Keratinocyte (primary cell): ENCODE measurements at regions not wholly inside any gene's neighbourhood (a gene's known extent, or its start where the extent isn't known, plus 50 kb on each side); places are given as distances from the start of the nearest gene placed in this dataset.

Experiments used
- DNase-seq: peaks from one replicate; pipeline ENCODE4 v3.0.0-alpha.2; 2011; ENCODE audit warnings: low read depth, missing footprints, low spot score
- FAIRE-seq: peaks from 2 replicates; lab custom pipeline; 2011; peaks lifted over from hg19 to GRCh38; lab: Jason Lieb, UNC
- H2AFZ ChIP-seq: 2 replicates; pipeline ENCODE4 v1.6.0; 2012; ENCODE audit warnings: low read length, control low read depth, inconsistent platforms; ENCODE audit not compliant: control insufficient read depth
- H3K27ac ChIP-seq: 2 replicates; pipeline ENCODE4 v1.5.1; 2011; ENCODE audit warnings: low read length; ENCODE audit not compliant: control insufficient read depth, insufficient read depth
- H3K27me3 ChIP-seq: 3 replicates; pipeline ENCODE4 v1.6.0; 2011; ENCODE audit warnings: low read length; ENCODE audit not compliant: control insufficient read depth, insufficient read depth; ENCODE audit errors: extremely low read depth
- H3K36me3 ChIP-seq, 2 experiments: 2 replicates in 1 of 2; 3 replicates in 1 of 2; pipeline ENCODE4 v1.5.1; 2011; ENCODE audit warnings: low read length in 2 of 2, mild to moderate bottlenecking in 1 of 2; ENCODE audit not compliant: control insufficient read depth in 2 of 2, insufficient read depth in 2 of 2; ENCODE audit errors: extremely low read depth in 1 of 2
- H3K4me1 ChIP-seq: 3 replicates; pipeline ENCODE4 v1.5.1; 2011; ENCODE audit warnings: low read length; ENCODE audit not compliant: control insufficient read depth, insufficient read depth; ENCODE audit errors: extremely low read depth
- H3K4me2 ChIP-seq: 3 replicates; pipeline ENCODE4 v1.6.0; 2011; ENCODE audit warnings: low read depth, low read length; ENCODE audit not compliant: control insufficient read depth, insufficient read depth; ENCODE audit errors: extremely low read depth
- H3K4me3 ChIP-seq, 3 experiments: fragments of 200-600 bp in 1 of 3; sonication (generic) in 1 of 3; 2 replicates in 2 of 3; 3 replicates in 1 of 3; pipeline ENCODE4 v1.5.1; 2011 to 2016; ENCODE audit warnings: low read length in 3 of 3, mild to moderate bottlenecking in 3 of 3, control low read depth in 2 of 3, inconsistent platforms in 1 of 3, low read depth in 1 of 3, mixed read lengths in 1 of 3, mixed run types in 1 of 3, moderate library complexity in 1 of 3; ENCODE audit not compliant: control insufficient read depth in 2 of 3, insufficient read depth in 2 of 3; ENCODE audit errors: extremely low read depth in 1 of 3
- H3K79me2 ChIP-seq: 2 replicates; pipeline ENCODE4 v1.6.0; 2012; ENCODE audit warnings: low read length; ENCODE audit not compliant: control insufficient read depth, insufficient read depth
- H3K9ac ChIP-seq: 3 replicates; pipeline ENCODE4 v1.6.0; 2011; ENCODE audit warnings: low read length; ENCODE audit not compliant: control insufficient read depth, insufficient read depth; ENCODE audit errors: extremely low read depth
- H3K9me1 ChIP-seq: 3 replicates; pipeline ENCODE4 v1.6.0; 2011; ENCODE audit warnings: low read length; ENCODE audit not compliant: control insufficient read depth, insufficient read depth; ENCODE audit errors: extremely low read depth
- H3K9me3 ChIP-seq: 2 replicates; pipeline ENCODE4 v1.5.1; 2012; ENCODE audit warnings: low read depth, low read length; ENCODE audit not compliant: control insufficient read depth
- H4K20me1 ChIP-seq: 3 replicates; pipeline ENCODE4 v1.6.0; 2011; ENCODE audit warnings: low read length; ENCODE audit not compliant: control insufficient read depth, insufficient read depth; ENCODE audit errors: extremely low read depth
- EZH2 ChIP-seq: IDR thresholded peaks from one replicate; pipeline ENCODE4 v1.6.1; 2012; ENCODE audit warnings: inconsistent platforms, mild to moderate bottlenecking, low read length, moderate library complexity
- dilution Hi-C: fragments of 300-500 bp; cut with MboI; formaldehyde crosslinking; loops from one replicate; pipeline ENCODE4 v1.7.0; 2020; ENCODE audit warnings: low sequenced_read_pairs; ENCODE audit not compliant: extremely low pct_ligation_motif_present
- TF ChIP-seq, protein P1 (sequence below), 3 experiments: IDR thresholded peaks in 1 of 3; conservative IDR thresholded peaks in 1 of 3; optimal IDR thresholded peaks in 1 of 3; 2 replicates in 2 of 3; 3 replicates in 1 of 3; pipeline versions ENCODE3 to v1.5.1; 2011; ENCODE audit warnings: low read length in 3 of 3, mild to moderate bottlenecking in 3 of 3, moderate library complexity in 2 of 3, control low read depth in 1 of 3, inconsistent platforms in 1 of 3; ENCODE audit not compliant: insufficient read depth in 2 of 3; ENCODE audit errors: extremely low read depth in 1 of 3

DNA sequence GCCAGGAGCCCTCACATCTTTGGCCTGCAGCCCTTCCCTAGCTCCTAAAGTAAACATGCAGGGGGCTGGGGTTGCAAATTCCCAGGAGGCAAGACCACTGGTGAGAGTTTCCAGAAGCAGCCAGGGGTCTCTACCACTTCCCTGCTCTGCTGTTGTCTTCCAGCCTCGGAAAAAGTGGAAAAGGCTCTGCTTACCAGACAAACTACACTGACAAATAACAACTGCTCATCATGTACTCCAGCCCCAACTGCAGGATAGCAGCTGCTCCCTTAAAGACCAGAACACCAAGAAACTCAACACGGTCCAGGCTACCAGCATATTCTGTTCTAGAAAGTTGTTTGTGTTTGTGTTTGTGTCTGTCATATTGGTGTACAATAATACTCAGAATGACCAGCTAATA lies 187.5 kb upstream of the MARCKS start:
- Histone ChIP-seq H3K27ac (no peak overlapping the region), H3K79me2 (no peaks in the 10 kb centered on the region), H3K4me2 (no peak overlapping the region), H3K4me3 (no peak overlapping the region), H3K9ac (no peak overlapping the region), H3K27me3 (no peaks in the 10 kb centered on the region), H3K9me3 (no peaks in the 10 kb centered on the region), H3K4me1 (peaks cover 5% of the 10 kb centered on the region), H3K9me1 (no peaks in the 10 kb centered on the region), H4K20me1 (no peaks in the 10 kb centered on the region), H2AFZ (no peak overlapping the region), H3K36me3 (no peaks in the 10 kb centered on the region)
- DNase-seq (no peak), FAIRE-seq (no peak)
- dilution Hi-C loops, result no loop called here
- TF ChIP-seq EZH2, result no peak
- TF ChIP-seq, protein P1, sequence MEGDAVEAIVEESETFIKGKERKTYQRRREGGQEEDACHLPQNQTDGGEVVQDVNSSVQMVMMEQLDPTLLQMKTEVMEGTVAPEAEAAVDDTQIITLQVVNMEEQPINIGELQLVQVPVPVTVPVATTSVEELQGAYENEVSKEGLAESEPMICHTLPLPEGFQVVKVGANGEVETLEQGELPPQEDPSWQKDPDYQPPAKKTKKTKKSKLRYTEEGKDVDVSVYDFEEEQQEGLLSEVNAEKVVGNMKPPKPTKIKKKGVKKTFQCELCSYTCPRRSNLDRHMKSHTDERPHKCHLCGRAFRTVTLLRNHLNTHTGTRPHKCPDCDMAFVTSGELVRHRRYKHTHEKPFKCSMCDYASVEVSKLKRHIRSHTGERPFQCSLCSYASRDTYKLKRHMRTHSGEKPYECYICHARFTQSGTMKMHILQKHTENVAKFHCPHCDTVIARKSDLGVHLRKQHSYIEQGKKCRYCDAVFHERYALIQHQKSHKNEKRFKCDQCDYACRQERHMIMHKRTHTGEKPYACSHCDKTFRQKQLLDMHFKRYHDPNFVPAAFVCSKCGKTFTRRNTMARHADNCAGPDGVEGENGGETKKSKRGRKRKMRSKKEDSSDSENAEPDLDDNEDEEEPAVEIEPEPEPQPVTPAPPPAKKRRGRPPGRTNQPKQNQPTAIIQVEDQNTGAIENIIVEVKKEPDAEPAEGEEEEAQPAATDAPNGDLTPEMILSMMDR (optimal IDR thresholded peaks at IDR 0.05 in 1 of 3, IDR thresholded peaks at IDR 0.05 in 1 of 3, conservative IDR thresholded peaks at IDR 0.05 in 1 of 3; ENCODE audit: extremely low read depth in 1 of 3, insufficient read depth in 2 of 3, low read length in 3 of 3), result no peak

DNA sequence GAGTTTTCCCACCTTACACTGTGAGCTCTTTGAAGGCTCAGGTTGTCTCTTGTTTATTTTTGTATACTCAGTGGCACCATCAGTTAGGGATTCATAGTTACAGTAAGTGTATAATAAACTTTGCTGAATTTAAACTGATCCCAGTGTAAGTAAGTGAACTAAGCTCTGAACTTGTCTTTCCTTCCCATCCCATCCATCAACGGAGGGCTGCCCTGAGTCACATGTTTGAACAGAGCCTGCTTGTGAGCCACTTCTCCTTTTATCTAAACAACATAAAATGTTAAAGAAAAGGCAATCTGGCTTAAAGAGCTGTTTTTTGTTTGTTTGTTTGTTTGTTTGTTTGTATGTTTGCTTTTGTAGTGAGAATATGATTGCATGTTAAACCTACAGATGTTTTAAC lies 185.7 kb upstream of the MARCKS start:
- Histone ChIP-seq H3K4me1 (peaks cover 5% of the 10 kb centered on the region), H4K20me1 (no peaks in the 10 kb centered on the region), H3K9me1 (no peaks in the 10 kb centered on the region), H3K36me3 (no peaks in the 10 kb centered on the region), H3K27me3 (no peaks in the 10 kb centered on the region), H3K9ac (no peak overlapping the region), H3K27ac (no peak overlapping the region), H3K9me3 (no peaks in the 10 kb centered on the region), H2AFZ (no peak overlapping the region), H3K4me2 (no peak overlapping the region), H3K79me2 (no peaks in the 10 kb centered on the region), H3K4me3 (no peak overlapping the region)
- dilution Hi-C loops, result no loop called here
- DNase-seq, result no peak
- no peak for FAIRE-seq
- no peak for TF ChIP-seq EZH2
- TF ChIP-seq, protein P1 (optimal IDR thresholded peaks at IDR 0.05 in 1 of 3, IDR thresholded peaks at IDR 0.05 in 1 of 3, conservative IDR thresholded peaks at IDR 0.05 in 1 of 3; ENCODE audit: extremely low read depth in 1 of 3, insufficient read depth in 2 of 3, low read length in 3 of 3), result no peak
